ENCODE measurements at regions not wholly inside any gene's neighbourhood (a gene's known extent, or its start where the extent isn't known, plus 50 kb on each side); places are given as distances from the start of the nearest gene placed in this dataset.
"Not testable (repeated sequence)": the region's sequence is repeated elsewhere in the genome, so short reads cannot be mapped to it uniquely, and the experiment has no call there.

- DNase-seq (ENCODE audit: low read depth): not testable (repeated sequence)
Observed at GRCh38 chr4:33829356-33829755, 2415.0 kb downstream of the ARAP2 start.

GRCh38 chr4:33831442-33832066 lies 2412.8 kb downstream of the ARAP2 start:
- DNase-seq (ENCODE audit: low read depth): peak; percentile 13

GRCh38 chr4:33835764-33836163 lies 2408.6 kb downstream of the ARAP2 start:
- not testable (repeated sequence) for DNase-seq (ENCODE audit: low read depth)

- peak; percentile 57 for DNase-seq (ENCODE audit: low read depth)
Observed at GRCh38 chr4:33837043-33837838, 2407.1 kb downstream of the ARAP2 start.

GRCh38 chr4:33841120-33841519 lies 2403.2 kb downstream of the ARAP2 start:
- no peak for DNase-seq (ENCODE audit: low read depth)

GRCh38 chr4:33850371-33850902 lies 2393.9 kb downstream of the ARAP2 start:
- no peak for DNase-seq (ENCODE audit: low read depth)

- not testable (repeated sequence) for DNase-seq (ENCODE audit: low read depth)
Observed at GRCh38 chr4:33853670-33854069, 2390.6 kb downstream of the ARAP2 start.

GRCh38 chr4:33864290-33864859 lies 2379.9 kb downstream of the ARAP2 start:
- DNase-seq (ENCODE audit: low read depth): no peak

- DNase-seq (ENCODE audit: low read depth): no peak
Observed at GRCh38 chr4:33873791-33874190, 2370.5 kb downstream of the ARAP2 start.

GRCh38 chr4:33878710-33879109 lies 2365.6 kb downstream of the ARAP2 start:
- no peak for DNase-seq (ENCODE audit: low read depth)

GRCh38 chr4:33881176-33881575 lies 2363.1 kb downstream of the ARAP2 start:
- DNase-seq (ENCODE audit: low read depth): no peak

- DNase-seq (ENCODE audit: low read depth): no peak
Observed at GRCh38 chr4:33882246-33882990, 2361.9 kb downstream of the ARAP2 start.

GRCh38 chr4:33883111-33883510 lies 2361.2 kb downstream of the ARAP2 start:
- DNase-seq (ENCODE audit: low read depth): peak; percentile 18

GRCh38 chr4:33886356-33886755 lies 2358.0 kb downstream of the ARAP2 start:
- peak; percentile 4 for DNase-seq (ENCODE audit: low read depth)

GRCh38 chr4:33890841-33891240 lies 2353.5 kb downstream of the ARAP2 start:
- DNase-seq (ENCODE audit: low read depth): peak; percentile 76

- peak; percentile 38 for DNase-seq (ENCODE audit: low read depth)
Observed at GRCh38 chr4:33911959-33912358, 2332.4 kb downstream of the ARAP2 start.

GRCh38 chr4:33914386-33914785 lies 2329.9 kb downstream of the ARAP2 start:
- DNase-seq (ENCODE audit: low read depth): no peak

GRCh38 chr4:33923469-33923868 lies 2320.8 kb downstream of the ARAP2 start:
- no peak for DNase-seq (ENCODE audit: low read depth)

- peak; percentile 53 for DNase-seq (ENCODE audit: low read depth)
Observed at GRCh38 chr4:33924239-33924638, 2320.1 kb downstream of the ARAP2 start.

GRCh38 chr4:33924811-33925210 lies 2319.5 kb downstream of the ARAP2 start:
- no peak for DNase-seq (ENCODE audit: low read depth)

GRCh38 chr4:33930497-33930896 lies 2313.8 kb downstream of the ARAP2 start:
- no peak for DNase-seq (ENCODE audit: low read depth)
